ENCODE measurements at regions not wholly inside any gene's neighbourhood (a gene's known extent, or its start where the extent isn't known, plus 50 kb on each side); places are given as distances from the start of the nearest gene placed in this dataset.

GRCh38 chr1:72915581-72915980 is 633.2 kb upstream of the NEGR1 start:
- TF ChIP-seq CTCF (IDR thresholded peaks at IDR 0.05) (no peak), POLR2AphosphoS5 (IDR thresholded peaks at IDR 0.05) (no peak), POLR2A (IDR thresholded peaks at IDR 0.05) (no peak), EP300 (IDR thresholded peaks at IDR 0.05) (no peak)
